Mesenchymal stem cell (in vitro differentiated cells and primary cell): ENCODE measurements at regions not wholly inside any gene's neighbourhood (a gene's known extent, or its start where the extent isn't known, plus 50 kb on each side); places are given as distances from the start of the nearest gene placed in this dataset.

Experiments used
- DNase-seq: peaks from one replicate; pipeline ENCODE4 v3.0.0-alpha.2; 2013
- H2AFZ ChIP-seq: one replicate; pipeline ENCODE4 v1.6.1; 2013; ENCODE audit warnings: low read depth, mild to moderate bottlenecking, control low read depth, inconsistent platforms, low read length, moderate library complexity
- H2AK5ac ChIP-seq: 2 replicates; pipeline ENCODE4 v1.6.1; 2013; ENCODE audit warnings: low read length, moderate library complexity, mild to moderate bottlenecking, inconsistent platforms; ENCODE audit not compliant: severe bottlenecking
- H2BK120ac ChIP-seq: one replicate; pipeline ENCODE4 v1.6.1; 2013; ENCODE audit warnings: low read depth, mild to moderate bottlenecking, inconsistent platforms, low read length, moderate library complexity
- H2BK12ac ChIP-seq, 2 experiments: one replicate each; pipeline ENCODE4 v1.6.1; 2013; ENCODE audit warnings: inconsistent platforms in 2 of 2, low read length in 2 of 2, mild to moderate bottlenecking in 2 of 2, moderate library complexity in 2 of 2, control low read depth in 1 of 2
- H2BK15ac ChIP-seq: one replicate; pipeline ENCODE4 v1.6.1; 2013; ENCODE audit warnings: mild to moderate bottlenecking, low read depth, inconsistent platforms; ENCODE audit not compliant: poor library complexity, severe bottlenecking
- H2BK5ac ChIP-seq: 2 replicates; pipeline ENCODE4 v1.6.1; 2013; ENCODE audit warnings: low read depth, mild to moderate bottlenecking, low read length, control low read depth, inconsistent platforms; ENCODE audit not compliant: poor library complexity, severe bottlenecking
- H3K14ac ChIP-seq, 2 experiments: one replicate each; pipeline ENCODE4 v1.6.1; 2013; ENCODE audit warnings: inconsistent platforms in 2 of 2, low read length in 2 of 2, control low read depth in 1 of 2, mild to moderate bottlenecking in 1 of 2, moderate library complexity in 1 of 2
- H3K18ac ChIP-seq, 2 experiments: one replicate each; pipeline ENCODE4 v1.6.1; 2013; ENCODE audit warnings: inconsistent platforms in 2 of 2, low read length in 2 of 2, control low read depth in 1 of 2, low read depth in 1 of 2, mild to moderate bottlenecking in 1 of 2
- H3K23ac ChIP-seq, 2 experiments: one replicate each; pipeline ENCODE4 v1.6.1; 2013; ENCODE audit warnings: inconsistent platforms in 2 of 2, low read length in 2 of 2, mild to moderate bottlenecking in 2 of 2, moderate library complexity in 2 of 2, control low read depth in 1 of 2
- H3K27ac ChIP-seq: 2 replicates; pipeline ENCODE4 v1.5.1; 2013; ENCODE audit warnings: mild to moderate bottlenecking, moderate library complexity, low read length, control low read depth, inconsistent platforms; ENCODE audit not compliant: poor library complexity, severe bottlenecking
- H3K27me3 ChIP-seq, 2 experiments: 2 replicates each; pipeline versions ENCODE4 v1.6.1 to v1.7.0; 2013; ENCODE audit warnings: low read length in 2 of 2, mild to moderate bottlenecking in 2 of 2, moderate library complexity in 2 of 2, control low read depth in 1 of 2, inconsistent platforms in 1 of 2; ENCODE audit not compliant: control insufficient read depth in 1 of 2, insufficient read depth in 1 of 2
- H3K36me3 ChIP-seq, 2 experiments: 2 replicates each; pipeline versions ENCODE4 v1.6.1 to v1.7.0; 2013; ENCODE audit warnings: low read length in 2 of 2, control low read depth in 1 of 2, inconsistent platforms in 1 of 2, low read depth in 1 of 2, mild to moderate bottlenecking in 1 of 2; ENCODE audit not compliant: insufficient read depth in 2 of 2, control insufficient read depth in 1 of 2
- H3K4ac ChIP-seq, 2 experiments: one replicate each; pipeline ENCODE4 v1.6.1; 2013; ENCODE audit warnings: inconsistent platforms in 2 of 2, low read length in 2 of 2, mild to moderate bottlenecking in 2 of 2, moderate library complexity in 2 of 2, control low read depth in 1 of 2, low read depth in 1 of 2
- H3K4me1 ChIP-seq: 2 replicates; pipeline ENCODE4 v1.6.1; 2013; ENCODE audit warnings: low read depth, low read length, control low read depth; ENCODE audit not compliant: control insufficient read depth, insufficient read depth
- H3K4me2 ChIP-seq: 2 replicates; pipeline ENCODE4 v1.6.1; 2013; ENCODE audit warnings: low read length, mild to moderate bottlenecking, inconsistent platforms; ENCODE audit not compliant: poor library complexity, severe bottlenecking
- H3K4me3 ChIP-seq, 2 experiments: 2 replicates each; pipeline versions ENCODE4 v1.5.1 to v1.7.0; 2013; ENCODE audit warnings: low read length in 2 of 2, mild to moderate bottlenecking in 2 of 2, control low read depth in 1 of 2, low read depth in 1 of 2; ENCODE audit not compliant: insufficient read depth in 1 of 2
- H3K79me1 ChIP-seq: replicated peaks from 2 replicates; pipeline ENCODE4 v1.6.1; 2013; ENCODE audit warnings: mild to moderate bottlenecking, control low read depth, low read length, inconsistent platforms; ENCODE audit not compliant: poor library complexity, severe bottlenecking
- H3K9ac ChIP-seq: 2 replicates; pipeline ENCODE4 v1.7.0; 2013; ENCODE audit warnings: mild to moderate bottlenecking, low read length, moderate library complexity
- H3K9me3 ChIP-seq: 2 replicates; pipeline ENCODE4 v1.7.0; 2013; ENCODE audit warnings: mild to moderate bottlenecking, low read length; ENCODE audit not compliant: control insufficient read depth
- H4K8ac ChIP-seq: one replicate; pipeline ENCODE4 v1.6.1; 2013; ENCODE audit warnings: inconsistent platforms, mild to moderate bottlenecking, low read length, moderate library complexity
- H4K91ac ChIP-seq: one replicate; pipeline ENCODE4 v1.6.1; 2013; ENCODE audit warnings: mild to moderate bottlenecking, low read length, inconsistent platforms
- WGBS: methylation state at CpG from one replicate; pipeline ENCODE4 v1.1.7; 2013; ENCODE audit warnings: mixed read lengths; 5-methylcytosine and 5-hydroxymethylcytosine counted together

- H3K9me3 ChIP-seq = no peaks in the 10 kb centered on the region
- no peak overlapping the region for H2BK15ac ChIP-seq
- H2BK5ac ChIP-seq = no peak overlapping the region
- no peak overlapping the region for H3K14ac ChIP-seq
- H3K4ac ChIP-seq = no peak overlapping the region
- H3K36me3 ChIP-seq = no peaks in the 10 kb centered on the region
- DNase-seq = no peak
- no peak overlapping the region for H3K23ac ChIP-seq
- no peak overlapping the region for H3K4me3 ChIP-seq
- no peaks in the 10 kb centered on the region for H3K4me1 ChIP-seq
- H2BK120ac ChIP-seq = no peak overlapping the region
- no peak overlapping the region for H3K27ac ChIP-seq
- H3K79me1 ChIP-seq = no peaks in the 10 kb centered on the region
- no peak overlapping the region for H2AFZ ChIP-seq
- no peak overlapping the region for H4K8ac ChIP-seq
- WGBS = 100% methylated on average over 1 of the region's 3 CpGs
- no peak overlapping the region for H2AK5ac ChIP-seq
- no peak overlapping the region for H3K4me2 ChIP-seq
- no peak overlapping the region for H2BK12ac ChIP-seq
- H3K18ac ChIP-seq = no peak overlapping the region
- H3K9ac ChIP-seq = no peak overlapping the region
- H4K91ac ChIP-seq = no peak overlapping the region
- H3K27me3 ChIP-seq = no peaks in the 10 kb centered on the region
Measured at GRCh38 chr6:118401325-118401975, 146.6 kb upstream of the PLN start.

GRCh38 chr6:118403036-118403435, 145.1 kb upstream of the PLN start:
- H3K79me1 ChIP-seq = no peaks in the 10 kb centered on the region
- 84% methylated on average over 1 of the region's 3 CpGs for WGBS
- no peak overlapping the region for H3K4me3 ChIP-seq
- no peak overlapping the region for H2BK15ac ChIP-seq
- no peak overlapping the region for H2BK5ac ChIP-seq
- H3K4me2 ChIP-seq = no peak overlapping the region
- H3K27ac ChIP-seq = no peak overlapping the region
- H3K4me1 ChIP-seq = no peaks in the 10 kb centered on the region
- H3K36me3 ChIP-seq = peaks cover 0 to under 1% of the 10 kb centered on the region in 2 experiments
- no peak overlapping the region for H3K9ac ChIP-seq
- H2AFZ ChIP-seq = no peak overlapping the region
- H2BK12ac ChIP-seq = no peak overlapping the region
- no peak overlapping the region for H3K4ac ChIP-seq
- no peak overlapping the region for H4K8ac ChIP-seq
- H3K14ac ChIP-seq = no peak overlapping the region
- H3K18ac ChIP-seq = no peak overlapping the region
- DNase-seq = no peak
- no peaks in the 10 kb centered on the region for H3K27me3 ChIP-seq
- H3K9me3 ChIP-seq = no peaks in the 10 kb centered on the region
- no peak overlapping the region for H4K91ac ChIP-seq
- H2BK120ac ChIP-seq = no peak overlapping the region
- no peak overlapping the region for H3K23ac ChIP-seq
- no peak overlapping the region for H2AK5ac ChIP-seq

GRCh38 chr6:118408863-118409262, 139.2 kb upstream of the PLN start:
- H3K79me1 ChIP-seq = no peaks in the 10 kb centered on the region
- peak overlapping the region; percentile 41 for H4K91ac ChIP-seq
- H3K4me1 ChIP-seq = no peaks in the 10 kb centered on the region
- H3K9ac ChIP-seq = no peak overlapping the region
- H3K36me3 ChIP-seq = peaks cover 0 to 10% of the 10 kb centered on the region in 2 experiments
- H2BK120ac ChIP-seq = no peak overlapping the region
- no peak overlapping the region for H2BK15ac ChIP-seq
- no peak overlapping the region for H3K4ac ChIP-seq
- no peaks in the 10 kb centered on the region for H3K27me3 ChIP-seq
- peaks cover 5% of the 10 kb centered on the region for H3K9me3 ChIP-seq
- no peak overlapping the region for H3K4me2 ChIP-seq
- no peak overlapping the region for H2BK5ac ChIP-seq
- WGBS = 98% methylated on average over 5 of the region's 5 CpGs
- no peak overlapping the region for H3K23ac ChIP-seq
- no peak overlapping the region for H2BK12ac ChIP-seq
- H3K27ac ChIP-seq = no peak overlapping the region
- no peak overlapping the region for H3K14ac ChIP-seq
- H3K18ac ChIP-seq = no peak overlapping the region
- no peak overlapping the region for H4K8ac ChIP-seq
- H3K4me3 ChIP-seq = no peak overlapping the region
- no peak overlapping the region for H2AK5ac ChIP-seq
- no peak overlapping the region for H2AFZ ChIP-seq
- DNase-seq = no peak

GRCh38 chr6:118410001-118410400, 138.1 kb upstream of the PLN start:
- peaks cover 0 to 10% of the 10 kb centered on the region in 2 experiments for H3K36me3 ChIP-seq
- H3K9ac ChIP-seq = no peak overlapping the region
- H3K27me3 ChIP-seq = no peaks in the 10 kb centered on the region
- H3K9me3 ChIP-seq = peaks cover 5% of the 10 kb centered on the region
- no peak overlapping the region for H2BK15ac ChIP-seq
- no peak overlapping the region for H3K14ac ChIP-seq
- no peak overlapping the region for H2BK120ac ChIP-seq
- no peak overlapping the region for H3K27ac ChIP-seq
- H3K79me1 ChIP-seq = no peaks in the 10 kb centered on the region
- H2BK12ac ChIP-seq = no peak overlapping the region
- H2BK5ac ChIP-seq = no peak overlapping the region
- DNase-seq = no peak
- H3K4me1 ChIP-seq = no peaks in the 10 kb centered on the region
- no peak overlapping the region for H4K91ac ChIP-seq
- H2AFZ ChIP-seq = no peak overlapping the region
- no peak overlapping the region for H3K18ac ChIP-seq
- H3K4ac ChIP-seq = no peak overlapping the region
- no CpG with 5 or more reads among the region's 2 CpGs for WGBS
- no peak overlapping the region for H3K23ac ChIP-seq
- no peak overlapping the region for H3K4me2 ChIP-seq
- no peak overlapping the region for H3K4me3 ChIP-seq
- no peak overlapping the region for H2AK5ac ChIP-seq
- no peak overlapping the region for H4K8ac ChIP-seq
